ENCODE measurements at regions not wholly inside any gene's neighbourhood (a gene's known extent, or its start where the extent isn't known, plus 50 kb on each side); places are given as distances from the start of the nearest gene placed in this dataset.

- TF ChIP-seq PHF8 (conservative IDR thresholded peaks at IDR 0.05; ENCODE audit: low read depth, low read length) (no peak), KDM1A (IDR thresholded peaks at IDR 0.05; ENCODE audit: borderline replicate concordance, low read length) (no peak), NANOG (IDR thresholded peaks at IDR 0.05; ENCODE audit: insufficient read depth, low read depth, low read length, poor library complexity, severe bottlenecking) (no peak), SIRT6 (IDR thresholded peaks at IDR 0.05; ENCODE audit: low read length) (no peak)
These were observed 142.0 kb downstream of the TMEM30B start (continued) for GRCh38 chr14:61139006-61139599.
